ENCODE measurements at regions not wholly inside any gene's neighbourhood (a gene's known extent, or its start where the extent isn't known, plus 50 kb on each side); places are given as distances from the start of the nearest gene placed in this dataset.

GRCh38 chr5:67537439-67538148, 341.0 kb upstream of the CD180 start:
- no peak overlapping the region for H3K4me3 ChIP-seq (ENCODE audit: insufficient read depth, low read depth, low read length)

GRCh38 chr5:67536866-67537265, 340.3 kb upstream of the CD180 start:
- DNase-seq, result no peak
- H3K36me3 ChIP-seq (replicated peaks; ENCODE audit: control insufficient read depth, insufficient read depth, low read length), result no peaks in the 10 kb centered on the region
- no peak overlapping the region for H3K4me3 ChIP-seq (ENCODE audit: insufficient read depth, low read depth, low read length)
- H3K27me3 ChIP-seq (ENCODE audit: control insufficient read depth, insufficient read depth, low read length), result no peaks in the 10 kb centered on the region

More at GRCh38 chr5:67537439-67538148, 341.0 kb upstream of the CD180 start:
- Histone ChIP-seq H3K27me3 (ENCODE audit: control insufficient read depth, insufficient read depth, low read length) (no peaks in the 10 kb centered on the region), H3K36me3 (replicated peaks; ENCODE audit: control insufficient read depth, insufficient read depth, low read length) (no peaks in the 10 kb centered on the region)
- no peak for DNase-seq

- Histone ChIP-seq H3K27me3 (ENCODE audit: control insufficient read depth, insufficient read depth, low read length) (no peaks in the 10 kb centered on the region), H3K4me3 (ENCODE audit: insufficient read depth, low read depth, low read length) (no peak overlapping the region), H3K36me3 (replicated peaks; ENCODE audit: control insufficient read depth, insufficient read depth, low read length) (no peaks in the 10 kb centered on the region)
- no peak for DNase-seq
Measured at GRCh38 chr5:67530609-67531255, 334.1 kb upstream of the CD180 start.

- no peak overlapping the region for H3K4me3 ChIP-seq (ENCODE audit: insufficient read depth, low read depth, low read length)
- no peak for DNase-seq
- no peaks in the 10 kb centered on the region for H3K36me3 ChIP-seq (replicated peaks; ENCODE audit: control insufficient read depth, insufficient read depth, low read length)
- H3K27me3 ChIP-seq (ENCODE audit: control insufficient read depth, insufficient read depth, low read length), result no peaks in the 10 kb centered on the region
Measured at GRCh38 chr5:67528953-67529352, 332.4 kb upstream of the CD180 start.

GRCh38 chr5:67526793-67527192, 330.2 kb upstream of the CD180 start:
- Histone ChIP-seq H3K36me3 (replicated peaks; ENCODE audit: control insufficient read depth, insufficient read depth, low read length) (no peaks in the 10 kb centered on the region), H3K27me3 (ENCODE audit: control insufficient read depth, insufficient read depth, low read length) (no peaks in the 10 kb centered on the region), H3K4me3 (ENCODE audit: insufficient read depth, low read depth, low read length) (no peak overlapping the region)
- no peak for DNase-seq

GRCh38 chr5:67520161-67520908, 323.7 kb upstream of the CD180 start:
- H3K4me3 ChIP-seq (ENCODE audit: insufficient read depth, low read depth, low read length), result no peak overlapping the region
- H3K36me3 ChIP-seq (replicated peaks; ENCODE audit: control insufficient read depth, insufficient read depth, low read length), result no peaks in the 10 kb centered on the region
- no peaks in the 10 kb centered on the region for H3K27me3 ChIP-seq (ENCODE audit: control insufficient read depth, insufficient read depth, low read length)
- DNase-seq, result no peak

- no peak for DNase-seq
- no peaks in the 10 kb centered on the region for H3K27me3 ChIP-seq (ENCODE audit: control insufficient read depth, insufficient read depth, low read length)
- no peaks in the 10 kb centered on the region for H3K36me3 ChIP-seq (replicated peaks; ENCODE audit: control insufficient read depth, insufficient read depth, low read length)
- H3K4me3 ChIP-seq (ENCODE audit: insufficient read depth, low read depth, low read length), result no peak overlapping the region
Measured at GRCh38 chr5:67518227-67518626, 321.6 kb upstream of the CD180 start.

GRCh38 chr5:67516948-67517565, 320.5 kb upstream of the CD180 start:
- Histone ChIP-seq H3K36me3 (replicated peaks; ENCODE audit: control insufficient read depth, insufficient read depth, low read length) (no peaks in the 10 kb centered on the region), H3K4me3 (ENCODE audit: insufficient read depth, low read depth, low read length) (no peak overlapping the region), H3K27me3 (ENCODE audit: control insufficient read depth, insufficient read depth, low read length) (no peaks in the 10 kb centered on the region)
- no peak for DNase-seq

- H3K36me3 ChIP-seq (replicated peaks; ENCODE audit: control insufficient read depth, insufficient read depth, low read length), result no peaks in the 10 kb centered on the region
- no peak for DNase-seq
- no peaks in the 10 kb centered on the region for H3K27me3 ChIP-seq (ENCODE audit: control insufficient read depth, insufficient read depth, low read length)
- H3K4me3 ChIP-seq (ENCODE audit: insufficient read depth, low read depth, low read length), result no peak overlapping the region
Measured at GRCh38 chr5:67515762-67516161, 319.2 kb upstream of the CD180 start.

- no peaks in the 10 kb centered on the region for H3K36me3 ChIP-seq (replicated peaks; ENCODE audit: control insufficient read depth, insufficient read depth, low read length)
- DNase-seq, result no peak
- no peaks in the 10 kb centered on the region for H3K27me3 ChIP-seq (ENCODE audit: control insufficient read depth, insufficient read depth, low read length)
- no peak overlapping the region for H3K4me3 ChIP-seq (ENCODE audit: insufficient read depth, low read depth, low read length)
Measured at GRCh38 chr5:67515020-67515689, 318.6 kb upstream of the CD180 start.

GRCh38 chr5:67512758-67513157, 316.2 kb upstream of the CD180 start:
- no peak for DNase-seq
- H3K27me3 ChIP-seq (ENCODE audit: control insufficient read depth, insufficient read depth, low read length), result no peaks in the 10 kb centered on the region
- no peaks in the 10 kb centered on the region for H3K36me3 ChIP-seq (replicated peaks; ENCODE audit: control insufficient read depth, insufficient read depth, low read length)
- H3K4me3 ChIP-seq (ENCODE audit: insufficient read depth, low read depth, low read length), result no peak overlapping the region

GRCh38 chr5:67511911-67512310, 315.3 kb upstream of the CD180 start:
- no peak for DNase-seq
- Histone ChIP-seq H3K27me3 (ENCODE audit: control insufficient read depth, insufficient read depth, low read length) (no peaks in the 10 kb centered on the region), H3K4me3 (ENCODE audit: insufficient read depth, low read depth, low read length) (no peak overlapping the region), H3K36me3 (replicated peaks; ENCODE audit: control insufficient read depth, insufficient read depth, low read length) (no peaks in the 10 kb centered on the region)

- no peaks in the 10 kb centered on the region for H3K27me3 ChIP-seq (ENCODE audit: control insufficient read depth, insufficient read depth, low read length)
- no peak for DNase-seq
- H3K36me3 ChIP-seq (replicated peaks; ENCODE audit: control insufficient read depth, insufficient read depth, low read length), result no peaks in the 10 kb centered on the region
- no peak overlapping the region for H3K4me3 ChIP-seq (ENCODE audit: insufficient read depth, low read depth, low read length)
Measured at GRCh38 chr5:67510204-67510603, 313.6 kb upstream of the CD180 start.

GRCh38 chr5:67509402-67510186, 313.0 kb upstream of the CD180 start:
- no peak overlapping the region for H3K4me3 ChIP-seq (ENCODE audit: insufficient read depth, low read depth, low read length)
- no peak for DNase-seq
- H3K36me3 ChIP-seq (replicated peaks; ENCODE audit: control insufficient read depth, insufficient read depth, low read length), result no peaks in the 10 kb centered on the region
- H3K27me3 ChIP-seq (ENCODE audit: control insufficient read depth, insufficient read depth, low read length), result no peaks in the 10 kb centered on the region
